ENCODE measurements at regions not wholly inside any gene's neighbourhood (a gene's known extent, or its start where the extent isn't known, plus 50 kb on each side); places are given as distances from the start of the nearest gene placed in this dataset.

GRCh38 chr14:86310148-86310547 is 780.2 kb downstream of the FLRT2 start:
- H3K27me3 ChIP-seq (ENCODE audit: control insufficient read depth in 3 of 3, insufficient read depth in 3 of 3, low read length in 2 of 3) = no peaks in the 10 kb centered on the region
- H3K27ac ChIP-seq (ENCODE audit: low read depth in 1 of 2, low read length in 1 of 2) = no peak overlapping the region
- H3K4me3 ChIP-seq = no peak overlapping the region
- no peaks in the 10 kb centered on the region for H3K36me3 ChIP-seq (ENCODE audit: control insufficient read depth in 4 of 4, insufficient read depth in 4 of 4, low read length in 4 of 4)
- H3K9me3 ChIP-seq (ENCODE audit: control insufficient read depth in 4 of 4, insufficient read depth in 3 of 4, low read length in 3 of 4) = peaks cover 0 to 2% (median 0%) of the 10 kb centered on the region in 4 donors
- WGBS, 2 donors = 86 to 88% methylated on average over 6 of the region's 6 CpGs
- no peak for DNase-seq
- no peak for TF ChIP-seq CTCF (IDR thresholded peaks at IDR 0.05; ENCODE audit: control extremely low read depth, extremely low read depth)
- no peaks in the 10 kb centered on the region for H3K4me1 ChIP-seq (ENCODE audit: control insufficient read depth in 5 of 5, insufficient read depth in 5 of 5, low read length in 5 of 5)
- H3K9ac ChIP-seq (ENCODE audit: insufficient read depth in 1 of 2, low read length in 2 of 2) = no peak overlapping the region
- ATAC-seq (ENCODE audit: insufficient read depth, low FRiP score) = no peak

- DNase-seq = no peak
Observed at GRCh38 chr14:86305058-86305457, 775.1 kb downstream of the FLRT2 start.

DNA sequence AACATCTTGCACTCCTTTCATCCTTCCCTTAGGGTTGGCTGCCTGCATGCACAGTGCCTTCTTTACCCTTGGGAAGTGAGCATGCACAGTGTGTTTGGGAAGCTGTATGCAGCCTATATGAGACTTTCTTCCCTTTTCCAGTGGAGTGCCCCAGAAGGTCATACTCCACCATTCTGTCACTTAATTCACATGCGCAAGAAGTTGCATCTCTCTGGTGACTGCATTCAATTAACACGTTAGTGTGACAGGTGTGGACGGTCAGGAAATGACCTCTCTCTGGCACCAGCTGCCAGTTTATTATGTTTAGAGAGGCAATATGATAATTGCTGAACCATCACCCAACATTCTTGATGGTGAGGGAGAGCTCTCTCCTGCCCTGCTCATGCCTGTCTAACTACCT is 770.0 kb downstream of the FLRT2 start:
- H3K9me3 ChIP-seq (ENCODE audit: control insufficient read depth in 4 of 4, insufficient read depth in 3 of 4, low read length in 3 of 4) = no peaks in the 10 kb centered on the region
- no peak for TF ChIP-seq CTCF (IDR thresholded peaks at IDR 0.05; ENCODE audit: control extremely low read depth, extremely low read depth)
- H3K27me3 ChIP-seq (ENCODE audit: control insufficient read depth in 3 of 3, insufficient read depth in 3 of 3, low read length in 2 of 3) = no peaks in the 10 kb centered on the region
- no peak overlapping the region for H3K9ac ChIP-seq (ENCODE audit: insufficient read depth in 1 of 2, low read length in 2 of 2)
- peaks cover 0 to 4% (median 0%) of the 10 kb centered on the region in 5 donors for H3K4me1 ChIP-seq (ENCODE audit: control insufficient read depth in 5 of 5, insufficient read depth in 5 of 5, low read length in 5 of 5)
- WGBS, 2 donors = 78 to 94% methylated on average over 3 of the region's 3 CpGs
- no peak overlapping the region for H3K27ac ChIP-seq (ENCODE audit: low read depth in 1 of 2, low read length in 1 of 2)
- DNase-seq (no peak), ATAC-seq (ENCODE audit: insufficient read depth, low FRiP score) (no peak)
- no peaks in the 10 kb centered on the region for H3K36me3 ChIP-seq (ENCODE audit: control insufficient read depth in 4 of 4, insufficient read depth in 4 of 4, low read length in 4 of 4)
- H3K4me3 ChIP-seq = no peak overlapping the region

More at GRCh38 chr14:86305058-86305457, 775.1 kb downstream of the FLRT2 start:
- ATAC-seq (ENCODE audit: insufficient read depth, low FRiP score) = no peak
- no peak for TF ChIP-seq CTCF (IDR thresholded peaks at IDR 0.05; ENCODE audit: control extremely low read depth, extremely low read depth)
- Histone ChIP-seq H3K27ac (ENCODE audit: low read depth in 1 of 2, low read length in 1 of 2) (no peak overlapping the region), H3K9ac (ENCODE audit: insufficient read depth in 1 of 2, low read length in 2 of 2) (no peak overlapping the region), H3K27me3 (ENCODE audit: control insufficient read depth in 3 of 3, insufficient read depth in 3 of 3, low read length in 2 of 3) (no peaks in the 10 kb centered on the region), H3K4me3 (no peak overlapping the region), H3K4me1 (ENCODE audit: control insufficient read depth in 5 of 5, insufficient read depth in 5 of 5, low read length in 5 of 5) (peaks cover 0 to 4% (median 0%) of the 10 kb centered on the region in 5 donors), H3K36me3 (ENCODE audit: control insufficient read depth in 4 of 4, insufficient read depth in 4 of 4, low read length in 4 of 4) (no peaks in the 10 kb centered on the region), H3K9me3 (ENCODE audit: control insufficient read depth in 4 of 4, insufficient read depth in 3 of 4, low read length in 3 of 4) (peaks cover 0 to 2% (median 0%) of the 10 kb centered on the region in 4 donors)
- 79 to 86% methylated on average over 2 of the region's 2 CpGs for WGBS, 2 donors

GRCh38 chr14:86296173-86296572 is 766.2 kb downstream of the FLRT2 start:
- Histone ChIP-seq H3K9me3 (ENCODE audit: control insufficient read depth in 4 of 4, insufficient read depth in 3 of 4, low read length in 3 of 4) (no peaks in the 10 kb centered on the region), H3K27me3 (ENCODE audit: control insufficient read depth in 3 of 3, insufficient read depth in 3 of 3, low read length in 2 of 3) (no peaks in the 10 kb centered on the region), H3K4me1 (ENCODE audit: control insufficient read depth in 5 of 5, insufficient read depth in 5 of 5, low read length in 5 of 5) (no peaks in the 10 kb centered on the region), H3K4me3 (no peak overlapping the region), H3K9ac (ENCODE audit: insufficient read depth in 1 of 2, low read length in 2 of 2) (no peak overlapping the region), H3K27ac (ENCODE audit: low read depth in 1 of 2, low read length in 1 of 2) (no peak overlapping the region), H3K36me3 (ENCODE audit: control insufficient read depth in 4 of 4, insufficient read depth in 4 of 4, low read length in 4 of 4) (no peaks in the 10 kb centered on the region)
- 79 to 89% methylated on average over 1 of the region's 1 CpG for WGBS, 2 donors
- ATAC-seq (ENCODE audit: insufficient read depth, low FRiP score) = no peak
- TF ChIP-seq CTCF (IDR thresholded peaks at IDR 0.05; ENCODE audit: control extremely low read depth, extremely low read depth) = no peak
- no peak for DNase-seq
